HG03039 (cell line): ENCODE measurements at regions not wholly inside any gene's neighbourhood (a gene's known extent, or its start where the extent isn't known, plus 50 kb on each side); places are given as distances from the start of the nearest gene placed in this dataset.
"Not testable (repeated sequence)": the region's sequence is repeated elsewhere in the genome, so short reads cannot be mapped to it uniquely, and the experiment has no call there.

Experiments used
- ATAC-seq: cut with Tn5 transposase; IDR thresholded peaks from one replicate; pipeline ENCODE4 v1.9.1; 2021; ENCODE audit warnings: mild to moderate bottlenecking, moderate library complexity; ENCODE audit not compliant: unreplicated experiment

DNA sequence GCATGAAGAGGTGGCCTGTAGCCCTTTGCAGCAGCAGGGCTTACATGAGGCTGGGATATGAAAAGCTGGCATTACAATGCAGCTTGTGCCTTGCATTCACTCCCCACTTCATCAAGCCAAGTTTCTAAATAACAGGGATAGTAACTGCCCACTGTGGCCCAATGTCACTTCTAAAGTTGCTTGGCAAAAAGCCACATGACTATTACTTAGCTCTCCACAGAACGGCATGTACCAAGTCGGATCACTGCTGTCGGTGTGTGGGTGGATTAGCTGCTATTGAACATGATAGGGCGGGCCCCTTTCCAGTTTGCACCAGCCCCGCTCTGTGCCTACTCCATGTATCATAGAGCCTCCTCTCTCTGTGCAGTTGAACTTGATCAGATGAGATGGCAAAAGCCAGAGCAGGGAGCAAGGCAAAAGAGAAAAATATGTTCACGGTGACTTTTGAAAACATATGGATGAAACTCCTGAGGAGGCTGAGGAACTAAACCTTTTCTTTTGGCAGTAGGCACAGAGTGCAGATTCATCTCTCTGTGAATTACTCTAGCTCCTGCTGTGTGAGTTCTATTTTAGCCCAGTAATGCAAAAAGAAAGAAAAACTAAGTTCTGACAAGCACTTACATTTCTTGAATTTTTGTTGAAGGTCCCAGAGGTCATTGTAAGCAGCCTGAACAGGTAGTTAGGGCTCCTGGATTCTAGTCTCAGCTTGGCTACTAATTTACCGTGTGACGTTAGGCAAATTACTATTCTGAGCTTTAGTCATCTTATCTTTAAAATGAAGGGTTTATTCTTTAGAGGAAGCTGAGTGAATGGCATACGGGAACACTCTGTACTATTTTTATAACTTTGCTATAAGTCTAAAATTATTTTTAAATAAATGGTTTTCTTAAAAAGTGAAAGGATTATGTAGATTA, 125.6 kb upstream of the NBPF9 start:
- not testable (repeated sequence) for ATAC-seq

DNA sequence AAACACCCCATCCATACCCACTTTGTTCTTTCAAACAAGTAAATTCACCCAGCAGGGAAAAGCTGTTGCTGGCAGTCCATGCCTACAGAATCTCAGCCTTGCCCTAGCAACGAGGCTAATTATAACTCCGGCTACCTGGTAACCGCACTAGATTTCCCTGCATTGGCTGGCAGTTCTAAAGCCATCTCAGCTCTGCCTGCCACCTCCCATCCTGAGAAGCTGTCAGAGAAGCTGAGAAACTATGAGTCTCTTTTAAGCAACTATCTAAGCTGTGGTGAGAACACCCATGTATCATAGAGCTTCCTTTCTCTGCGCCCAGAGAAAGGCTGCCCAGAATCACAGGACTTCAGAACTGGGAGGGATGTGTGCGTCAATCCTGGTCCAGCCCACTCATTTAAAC, 126.5 kb upstream of the NBPF9 start:
- not testable (repeated sequence) for ATAC-seq

- ATAC-seq: not testable (repeated sequence)
These were observed 131.9 kb upstream of the NBPF9 start for GRCh38 chr1:149234926-149235914.

DNA sequence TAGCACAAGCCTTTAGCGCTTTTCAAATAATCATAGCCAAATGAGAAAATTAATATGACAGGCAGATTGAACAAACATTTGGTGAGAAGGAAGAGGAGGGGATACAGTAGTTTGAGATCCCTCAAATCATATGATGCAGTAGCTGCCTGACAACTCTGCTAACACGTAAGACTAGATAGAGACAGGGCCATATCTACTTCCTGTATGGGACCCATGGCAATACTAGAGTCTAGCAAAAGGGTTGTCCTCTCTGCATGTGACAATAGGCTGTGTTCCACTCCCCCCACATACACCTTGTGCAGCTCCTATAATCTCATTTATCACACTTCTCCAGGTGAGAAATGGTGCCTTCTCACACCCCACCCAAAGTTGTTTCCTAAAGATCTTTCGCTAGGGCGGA, 134.2 kb upstream of the NBPF9 start:
- ATAC-seq: not testable (repeated sequence)

DNA sequence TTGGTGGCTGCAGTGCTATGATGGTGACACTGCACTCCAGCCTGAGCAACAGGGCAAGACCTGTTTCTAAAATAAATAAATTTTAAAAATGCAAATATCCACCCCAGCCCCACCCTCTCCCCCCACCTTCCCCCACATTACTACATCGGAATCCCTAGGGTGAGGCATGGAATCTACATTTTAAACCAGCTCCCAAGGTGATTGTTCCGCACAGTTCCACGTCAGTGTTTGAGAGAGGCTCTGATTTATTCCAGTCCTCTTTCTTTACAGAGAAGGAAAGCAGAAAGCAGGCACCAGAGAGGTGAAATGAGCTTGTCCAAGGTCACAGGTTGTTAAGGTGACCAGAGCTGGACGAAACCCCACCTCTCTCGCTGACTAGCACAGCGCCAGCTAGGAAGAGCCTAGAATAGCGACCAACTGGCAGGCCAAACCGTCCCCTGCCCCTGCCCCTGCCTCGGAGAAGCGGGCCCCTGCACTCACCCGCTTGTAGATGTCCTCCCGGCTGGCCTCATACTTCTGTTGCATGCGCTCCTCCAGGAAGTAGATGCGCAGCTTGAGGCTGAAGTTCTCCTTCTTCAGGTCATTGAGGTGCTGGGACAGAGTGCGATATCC, 136.7 kb upstream of the NBPF9 start:
- ATAC-seq: not testable (repeated sequence)

- ATAC-seq: not testable (repeated sequence)
These were observed 137.2 kb upstream of the NBPF9 start for GRCh38 chr1:149240530-149240929.

- ATAC-seq: not testable (repeated sequence)
These were observed 137.9 kb upstream of the NBPF9 start for GRCh38 chr1:149241272-149241671.

- not testable (repeated sequence) for ATAC-seq
These were observed 140.2 kb upstream of the NBPF9 start for GRCh38 chr1:149243572-149243971.

DNA sequence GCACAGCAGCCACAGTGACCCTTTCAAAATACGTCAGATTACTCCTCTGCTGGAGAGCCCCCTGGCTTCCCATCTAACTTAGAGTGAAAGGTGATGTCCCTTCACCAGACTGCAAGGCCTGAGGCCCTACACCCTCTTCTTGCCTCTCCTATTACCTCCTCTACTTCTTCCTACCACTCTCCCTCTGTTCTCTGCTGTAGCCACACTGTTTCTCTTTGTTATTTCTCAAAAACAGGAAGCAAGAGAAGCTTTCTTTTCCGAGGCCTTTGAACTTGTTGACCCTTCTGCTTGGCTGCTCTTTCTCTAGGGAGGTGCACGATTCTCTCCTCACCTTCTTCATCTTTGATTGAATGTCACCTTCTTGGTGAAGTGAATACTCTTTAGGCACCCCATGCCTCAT, 141.3 kb upstream of the NBPF9 start:
- ATAC-seq: not testable (repeated sequence)

DNA sequence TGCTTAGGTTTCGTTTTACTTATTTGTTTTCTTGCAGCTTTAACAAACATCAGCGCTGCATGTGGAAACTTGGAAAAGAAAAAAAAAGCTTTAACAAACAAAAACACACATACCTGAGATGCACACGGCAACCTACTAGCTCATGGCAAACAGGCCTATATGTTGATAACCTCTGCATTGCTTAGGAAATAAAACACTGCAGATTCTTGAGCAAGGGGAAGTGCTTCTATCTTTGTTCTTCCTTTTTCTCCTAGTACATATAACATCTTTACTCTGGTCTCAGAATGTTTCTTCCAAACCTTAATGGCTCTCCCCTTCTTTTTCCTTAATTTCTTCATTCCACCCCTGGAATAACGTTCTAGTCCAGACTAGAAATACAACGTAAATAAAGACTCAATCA, 142.9 kb upstream of the NBPF9 start:
- not testable (repeated sequence) for ATAC-seq

- ATAC-seq: not testable (repeated sequence)
These were observed 145.3 kb upstream of the NBPF9 start for GRCh38 chr1:149248610-149249009.

- ATAC-seq: not testable (repeated sequence)
These were observed 146.6 kb upstream of the NBPF9 start for GRCh38 chr1:149249850-149250467.

DNA sequence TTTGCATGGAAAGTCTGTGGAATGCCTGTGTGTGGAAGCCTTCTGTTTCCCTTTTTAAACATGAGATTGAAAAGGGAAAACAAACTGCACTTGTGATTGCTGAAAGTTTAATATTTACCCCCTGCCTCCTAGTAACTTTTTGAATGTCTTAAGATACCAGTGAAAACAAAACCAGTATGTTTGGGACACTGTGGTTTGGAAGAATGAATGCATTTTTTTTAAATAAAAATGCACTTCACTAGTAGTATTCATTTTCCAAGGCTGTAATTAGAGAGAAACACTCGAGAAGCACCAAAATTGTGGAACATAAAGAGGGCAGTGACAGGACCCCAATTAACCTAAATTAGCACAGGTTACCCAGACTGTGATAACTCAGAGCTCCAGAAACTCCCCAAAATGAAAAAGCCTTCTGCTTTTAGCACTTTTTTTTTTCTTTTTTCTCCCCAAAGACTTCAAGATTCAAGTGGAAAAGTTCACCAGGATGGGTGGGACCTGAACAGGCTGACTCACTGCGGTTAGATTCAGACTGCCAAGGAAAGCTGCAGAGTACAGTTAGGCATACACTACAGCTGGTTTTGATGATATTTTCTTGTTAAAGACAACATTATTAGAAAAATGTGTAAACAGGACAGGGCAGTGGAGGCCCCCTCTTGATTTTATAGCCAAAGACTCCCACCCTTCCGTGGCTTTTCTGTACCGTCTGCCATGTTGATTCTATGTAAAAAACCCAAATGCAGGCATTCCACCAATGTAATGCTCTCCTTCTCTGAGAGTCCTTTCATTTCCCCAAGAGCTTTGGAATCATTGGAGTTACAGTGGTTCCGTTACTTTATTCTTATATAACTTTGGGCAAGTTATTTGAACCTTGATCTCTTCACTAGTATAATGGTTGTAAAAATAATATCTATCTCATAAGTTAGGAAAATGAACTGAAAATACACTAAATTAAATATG, 151.8 kb upstream of the NBPF9 start:
- not testable (repeated sequence) for ATAC-seq

- not testable (repeated sequence) for ATAC-seq
These were observed 156.9 kb upstream of the NBPF9 start for GRCh38 chr1:149260284-149260683.

- ATAC-seq: not testable (repeated sequence)
These were observed 157.5 kb upstream of the NBPF9 start for GRCh38 chr1:149260736-149261340.

- not testable (repeated sequence) for ATAC-seq
These were observed 163.9 kb upstream of the NBPF9 start for GRCh38 chr1:149267287-149267686.

DNA sequence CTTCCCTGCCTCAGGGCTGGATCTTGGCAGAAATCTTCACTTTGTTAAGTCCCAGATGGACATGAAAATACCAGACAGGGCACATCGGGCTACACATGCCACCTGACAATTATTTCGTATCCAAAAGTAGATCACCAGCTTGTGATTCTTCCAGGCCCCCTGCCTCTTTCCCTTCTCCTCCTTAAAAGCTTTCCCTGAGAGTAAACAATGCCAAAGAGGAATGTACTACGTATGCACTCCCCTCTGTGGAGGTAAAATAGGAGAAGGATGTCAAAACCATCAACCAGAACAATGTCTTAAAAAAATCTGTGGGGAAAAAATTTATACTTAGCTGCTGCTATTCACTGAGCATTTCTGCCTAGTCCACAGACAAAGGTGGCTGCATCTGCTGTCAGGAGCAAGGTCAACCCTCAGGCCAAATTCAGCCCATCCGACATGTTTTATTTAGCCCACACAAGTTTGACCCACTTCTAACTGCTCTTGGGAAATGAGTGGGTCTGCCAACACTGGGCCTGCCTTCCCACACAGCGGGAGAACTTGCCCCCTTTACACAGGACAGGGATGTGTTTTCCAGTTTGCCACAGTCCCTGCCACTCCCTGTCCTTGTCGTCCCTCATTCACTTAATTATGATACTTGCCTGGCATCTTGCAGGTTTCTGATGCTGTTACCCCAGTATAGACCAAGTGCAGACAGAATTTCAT, 165.8 kb upstream of the NBPF9 start:
- not testable (repeated sequence) for ATAC-seq

GRCh38 chr1:149269833-149270232, 166.5 kb upstream of the NBPF9 start:
- not testable (repeated sequence) for ATAC-seq
